CD4-positive, alpha-beta memory T cell (primary cell): ENCODE measurements at regions not wholly inside any gene's neighbourhood (a gene's known extent, or its start where the extent isn't known, plus 50 kb on each side); places are given as distances from the start of the nearest gene placed in this dataset.
"Not testable (repeated sequence)": the region's sequence is repeated elsewhere in the genome, so short reads cannot be mapped to it uniquely, and the experiment has no call there.

Experiments used
- CTCF ChIA-PET: fragments of 350-600 bp; sonication (Branson Sonifier 250); formaldehyde crosslinking; loops from one replicate; lab custom pipeline; 2021; ENCODE audit warnings: inconsistent platforms; ENCODE audit not compliant: partially characterized antibody; lab: Charles Lee
- POLR2A ChIA-PET: fragments of 350-600 bp; sonication (Branson Sonifier 250); formaldehyde crosslinking; loops from one replicate; lab custom pipeline; 2021; ENCODE audit not compliant: partially characterized antibody; lab: Charles Lee
- DNase-seq, 5 donors: peaks; one replicate each; pipeline versions ENCODE4 v3.0.0 to v3.0.0-alpha.2; 2020 to 2022; ENCODE audit warnings: mixed read lengths in 1 of 5
- H3K27ac ChIP-seq: one replicate; pipeline ENCODE4 v1.7.0; 2013; ENCODE audit warnings: low read depth, low read length
- H3K27me3 ChIP-seq: 2 replicates; pipeline ENCODE4 v1.7.0; 2013; ENCODE audit warnings: mild to moderate bottlenecking, low read length, moderate library complexity; ENCODE audit not compliant: insufficient read depth
- H3K36me3 ChIP-seq: 2 replicates; pipeline ENCODE4 v1.7.0; 2013; ENCODE audit warnings: mild to moderate bottlenecking, low read length, moderate library complexity; ENCODE audit not compliant: insufficient read depth
- H3K4me1 ChIP-seq: 2 replicates; pipeline ENCODE4 v1.7.0; 2013; ENCODE audit warnings: mild to moderate bottlenecking, low read length, moderate library complexity; ENCODE audit not compliant: insufficient read depth
- H3K4me3 ChIP-seq, 2 donors: one replicate each; pipeline ENCODE4 v1.7.0; 2013; ENCODE audit warnings: low read length in 2 of 2, mild to moderate bottlenecking in 1 of 2
- H3K9me3 ChIP-seq, 2 donors: one replicate each; pipeline ENCODE4 v1.7.0; 2013; ENCODE audit warnings: low read length in 2 of 2, control low read depth in 1 of 2; ENCODE audit not compliant: control insufficient read depth in 1 of 2
- H3K27ac Mint-ChIP-seq, 7 donors: one replicate each; pipeline ENCODE4 v1.8.0; 2020 to 2021; ENCODE audit warnings: mixed read lengths in 7 of 7, mild to moderate bottlenecking in 6 of 7, inconsistent platforms in 3 of 7, moderate library complexity in 3 of 7
- H3K27me3 Mint-ChIP-seq, 2 donors: one replicate each; pipeline ENCODE4 v1.8.0; 2020 to 2021; ENCODE audit warnings: mixed read lengths in 2 of 2
- H3K36me3 Mint-ChIP-seq, 2 donors: one replicate each; pipeline ENCODE4 v1.8.0; 2020 to 2021; ENCODE audit warnings: mixed read lengths in 2 of 2, inconsistent platforms in 1 of 2, mild to moderate bottlenecking in 1 of 2
- H3K4me1 Mint-ChIP-seq, 4 donors: one replicate each; pipeline ENCODE4 v1.8.0; 2020 to 2021; ENCODE audit warnings: mixed read lengths in 4 of 4, mild to moderate bottlenecking in 1 of 4
- H3K4me3 Mint-ChIP-seq, 8 donors: one replicate each; pipeline ENCODE4 v1.8.0; 2020 to 2021; ENCODE audit warnings: mixed read lengths in 8 of 8, mild to moderate bottlenecking in 7 of 8, moderate library complexity in 6 of 8, inconsistent platforms in 3 of 8
- H3K9me3 Mint-ChIP-seq, 8 donors: one replicate each; pipeline ENCODE4 v1.8.0; 2020 to 2021; ENCODE audit warnings: mixed read lengths in 8 of 8, mild to moderate bottlenecking in 5 of 8, inconsistent platforms in 3 of 8, moderate library complexity in 1 of 8
- intact Hi-C: fragments of 100-400 bp; cut with micrococcal nuclease; formaldehyde crosslinking; loops from one replicate; pipeline ENCODE4 v1.15.1; 2023

GRCh38 chr16:26981266-26981938 lies 85.3 kb upstream of the C16orf82 start:
- Histone ChIP-seq H3K4me1 (no peaks in the 10 kb centered on the region), H3K27me3 (no peaks in the 10 kb centered on the region), H3K4me3 (no peak overlapping the region), H3K36me3 (no peaks in the 10 kb centered on the region), H3K27ac (no peak overlapping the region), H3K9me3 (no peaks in the 10 kb centered on the region)
- H3K4me1 Mint-ChIP-seq = peaks cover 0 to 2% (median 0%) of the 10 kb centered on the region in 4 donors
- no peak overlapping the region for H3K27ac Mint-ChIP-seq
- peaks cover 0 to 2% (median 0%) of the 10 kb centered on the region in 8 donors for H3K9me3 Mint-ChIP-seq
- intact Hi-C loops = no loop called here
- no peaks in the 10 kb centered on the region for H3K36me3 Mint-ChIP-seq
- CTCF ChIA-PET = no interaction called here
- peaks cover 9 to 37% of the 10 kb centered on the region in 2 donors for H3K27me3 Mint-ChIP-seq
- no peak overlapping the region for H3K4me3 Mint-ChIP-seq
- POLR2A ChIA-PET = no interaction called here
- DNase-seq = no peak

GRCh38 chr16:26982422-26982821 lies 84.3 kb upstream of the C16orf82 start:
- Histone ChIP-seq H3K4me1 (no peaks in the 10 kb centered on the region), H3K27me3 (no peaks in the 10 kb centered on the region), H3K36me3 (no peaks in the 10 kb centered on the region), H3K9me3 (no peaks in the 10 kb centered on the region), H3K4me3 (no peak overlapping the region), H3K27ac (no peak overlapping the region)
- H3K27me3 Mint-ChIP-seq = peaks cover 4 to 34% of the 10 kb centered on the region in 2 donors
- H3K9me3 Mint-ChIP-seq = peaks cover 0 to 2% (median 0%) of the 10 kb centered on the region in 8 donors
- no peaks in the 10 kb centered on the region for H3K36me3 Mint-ChIP-seq
- no peak for DNase-seq
- intact Hi-C loops = no loop called here
- POLR2A ChIA-PET = no interaction called here
- H3K4me1 Mint-ChIP-seq = peaks cover 0 to 2% (median 0%) of the 10 kb centered on the region in 4 donors
- H3K27ac Mint-ChIP-seq = no peak overlapping the region
- CTCF ChIA-PET = no interaction called here
- no peak overlapping the region for H3K4me3 Mint-ChIP-seq

GRCh38 chr16:26983426-26983825 lies 83.3 kb upstream of the C16orf82 start:
- no peak overlapping the region for H3K4me3 ChIP-seq
- H3K27ac ChIP-seq = no peak overlapping the region
- H3K36me3 ChIP-seq = no peaks in the 10 kb centered on the region
- DNase-seq = no peak
- no peaks in the 10 kb centered on the region for H3K27me3 ChIP-seq
- no peak overlapping the region for H3K4me3 Mint-ChIP-seq
- peaks cover 0 to 2% (median 0%) of the 10 kb centered on the region in 4 donors for H3K4me1 Mint-ChIP-seq
- ChIA-PET POLR2A (no interaction called here), CTCF (no interaction called here)
- intact Hi-C loops = no loop called here
- no peaks in the 10 kb centered on the region for H3K4me1 ChIP-seq
- no peak overlapping the region for H3K27ac Mint-ChIP-seq
- no peaks in the 10 kb centered on the region for H3K9me3 ChIP-seq
- H3K9me3 Mint-ChIP-seq = peaks cover 0 to 2% (median 0%) of the 10 kb centered on the region in 8 donors
- H3K27me3 Mint-ChIP-seq = peaks cover 5 to 31% of the 10 kb centered on the region in 2 donors
- no peaks in the 10 kb centered on the region for H3K36me3 Mint-ChIP-seq

- Mint-ChIP-seq H3K36me3 (no peaks in the 10 kb centered on the region), H3K27ac (no peak overlapping the region), H3K27me3 (peaks cover 4 to 26% of the 10 kb centered on the region in 2 donors), H3K4me3 (no peak overlapping the region), H3K4me1 (no peaks in the 10 kb centered on the region), H3K9me3 (no peaks in the 10 kb centered on the region)
- Histone ChIP-seq H3K27ac (no peak overlapping the region), H3K36me3 (no peaks in the 10 kb centered on the region), H3K9me3 (no peaks in the 10 kb centered on the region), H3K4me1 (no peaks in the 10 kb centered on the region), H3K27me3 (no peaks in the 10 kb centered on the region), H3K4me3 (no peak overlapping the region)
- intact Hi-C loops = no loop called here
- ChIA-PET CTCF (no interaction called here), POLR2A (no interaction called here)
- no peak for DNase-seq
These were observed 81.3 kb upstream of the C16orf82 start for GRCh38 chr16:26985100-26986065.

- DNase-seq = no peak
- Histone ChIP-seq H3K27ac (no peak overlapping the region), H3K4me3 (no peak overlapping the region), H3K4me1 (no peaks in the 10 kb centered on the region), H3K36me3 (no peaks in the 10 kb centered on the region), H3K27me3 (no peaks in the 10 kb centered on the region), H3K9me3 (no peaks in the 10 kb centered on the region)
- ChIA-PET POLR2A (no interaction called here), CTCF (no interaction called here)
- H3K9me3 Mint-ChIP-seq = no peaks in the 10 kb centered on the region
- H3K27me3 Mint-ChIP-seq = peaks cover 4 to 25% of the 10 kb centered on the region in 2 donors
- H3K4me3 Mint-ChIP-seq = no peak overlapping the region
- no peaks in the 10 kb centered on the region for H3K36me3 Mint-ChIP-seq
- no peaks in the 10 kb centered on the region for H3K4me1 Mint-ChIP-seq
- no peak overlapping the region for H3K27ac Mint-ChIP-seq
- intact Hi-C loops = no loop called here
These were observed 79.1 kb upstream of the C16orf82 start for GRCh38 chr16:26987597-26988010.

- no peaks in the 10 kb centered on the region for H3K4me1 Mint-ChIP-seq
- H3K27ac Mint-ChIP-seq = no peak overlapping the region
- H3K4me3 ChIP-seq = no peak overlapping the region
- H3K36me3 ChIP-seq = no peaks in the 10 kb centered on the region
- no peak overlapping the region for H3K27ac ChIP-seq
- no peak overlapping the region for H3K4me3 Mint-ChIP-seq
- DNase-seq = no peak
- no peaks in the 10 kb centered on the region for H3K27me3 ChIP-seq
- H3K9me3 ChIP-seq = no peaks in the 10 kb centered on the region
- ChIA-PET POLR2A (no interaction called here), CTCF (no interaction called here)
- no peaks in the 10 kb centered on the region for H3K4me1 ChIP-seq
- H3K36me3 Mint-ChIP-seq = no peaks in the 10 kb centered on the region
- H3K27me3 Mint-ChIP-seq = peaks cover 7 to 24% of the 10 kb centered on the region in 2 donors
- no peaks in the 10 kb centered on the region for H3K9me3 Mint-ChIP-seq
- intact Hi-C loops = no loop called here
These were observed 78.5 kb upstream of the C16orf82 start for GRCh38 chr16:26988186-26988585.

GRCh38 chr16:26990384-26991120 lies 76.2 kb upstream of the C16orf82 start:
- H3K27ac Mint-ChIP-seq, H3K9me3 ChIP-seq, H3K4me1 ChIP-seq, POLR2A ChIA-PET, H3K27me3 ChIP-seq, DNase-seq, H3K4me3 Mint-ChIP-seq, H3K4me1 Mint-ChIP-seq, H3K27ac ChIP-seq, CTCF ChIA-PET, H3K36me3 ChIP-seq, H3K4me3 ChIP-seq, H3K36me3 Mint-ChIP-seq, intact Hi-C loops, H3K9me3 Mint-ChIP-seq: not testable (repeated sequence)
- peaks cover 11 to 25% of the 10 kb centered on the region in 2 donors for H3K27me3 Mint-ChIP-seq
